HCT116 (cell line): ENCODE measurements at regions not wholly inside any gene's neighbourhood (a gene's known extent, or its start where the extent isn't known, plus 50 kb on each side); places are given as distances from the start of the nearest gene placed in this dataset.

Experiments used
- CEBPB ChIP-seq: IDR thresholded peaks from 2 replicates; pipeline ENCODE4 v1.6.1; 2012; ENCODE audit warnings: low read depth
- CTCF ChIP-seq, 3 experiments: fragments of 200-600 bp in 1 of 3; sonication (generic) in 1 of 3; IDR thresholded peaks in 2 of 3; conservative IDR thresholded peaks in 1 of 3; 2 replicates each; pipeline ENCODE4 v1.5.1; 2012 to 2017; ENCODE audit warnings: low read depth in 2 of 3, low read length in 2 of 3, antibody characterized with exemption in 1 of 3, borderline replicate concordance in 1 of 3, control low read depth in 1 of 3, mild to moderate bottlenecking in 1 of 3, mixed read lengths in 1 of 3, mixed run types in 1 of 3, moderate library complexity in 1 of 3; ENCODE audit not compliant: insufficient read depth in 1 of 3
- EGR1 ChIP-seq: IDR thresholded peaks from 2 replicates; pipeline ENCODE4 v1.6.1; 2012; ENCODE audit warnings: low read depth
- ELF1 ChIP-seq: IDR thresholded peaks from 2 replicates; pipeline ENCODE4 v1.6.1; 2012; ENCODE audit warnings: low read depth, borderline replicate concordance
- EZH2 ChIP-seq: fragments of 200-600 bp; sonication (generic); IDR thresholded peaks from 2 replicates; pipeline ENCODE4 v1.6.1; 2017; ENCODE audit warnings: antibody characterized with exemption, mixed run types
- JUND ChIP-seq: IDR thresholded peaks from 2 replicates; pipeline ENCODE4 v1.6.1; 2012
- POLR2A ChIP-seq: IDR thresholded peaks from 2 replicates; pipeline ENCODE4 v1.7.0; 2011; ENCODE audit warnings: borderline replicate concordance; ENCODE audit not compliant: insufficient read depth, insufficient read length; ENCODE audit errors: extremely low read depth
- POLR2AphosphoS5 ChIP-seq: IDR thresholded peaks from 2 replicates; pipeline ENCODE4 v1.6.1; 2011; ENCODE audit warnings: mild to moderate bottlenecking, low read depth, low read length, moderate library complexity
- ZFX ChIP-seq: fragments of 450-650 bp; IDR thresholded peaks from 2 replicates; pipeline ENCODE4 v1.6.1; 2017
- TF ChIP-seq, protein P1 (sequence below): IDR thresholded peaks from 2 replicates; pipeline ENCODE4 v1.6.1; 2012; ENCODE audit warnings: low read depth

- TF ChIP-seq CTCF (IDR thresholded peaks at IDR 0.05 in 2 of 3, conservative IDR thresholded peaks at IDR 0.05 in 1 of 3; ENCODE audit: borderline replicate concordance in 1 of 3, insufficient read depth in 1 of 3, low read depth in 2 of 3, low read length in 2 of 3) (no peak), POLR2AphosphoS5 (no peak), JUND (no peak), EZH2 (no peak), CEBPB (no peak), ZFX (no peak), EGR1 (no peak), ELF1 (no peak), POLR2A (no peak)
- TF ChIP-seq, protein P1, sequence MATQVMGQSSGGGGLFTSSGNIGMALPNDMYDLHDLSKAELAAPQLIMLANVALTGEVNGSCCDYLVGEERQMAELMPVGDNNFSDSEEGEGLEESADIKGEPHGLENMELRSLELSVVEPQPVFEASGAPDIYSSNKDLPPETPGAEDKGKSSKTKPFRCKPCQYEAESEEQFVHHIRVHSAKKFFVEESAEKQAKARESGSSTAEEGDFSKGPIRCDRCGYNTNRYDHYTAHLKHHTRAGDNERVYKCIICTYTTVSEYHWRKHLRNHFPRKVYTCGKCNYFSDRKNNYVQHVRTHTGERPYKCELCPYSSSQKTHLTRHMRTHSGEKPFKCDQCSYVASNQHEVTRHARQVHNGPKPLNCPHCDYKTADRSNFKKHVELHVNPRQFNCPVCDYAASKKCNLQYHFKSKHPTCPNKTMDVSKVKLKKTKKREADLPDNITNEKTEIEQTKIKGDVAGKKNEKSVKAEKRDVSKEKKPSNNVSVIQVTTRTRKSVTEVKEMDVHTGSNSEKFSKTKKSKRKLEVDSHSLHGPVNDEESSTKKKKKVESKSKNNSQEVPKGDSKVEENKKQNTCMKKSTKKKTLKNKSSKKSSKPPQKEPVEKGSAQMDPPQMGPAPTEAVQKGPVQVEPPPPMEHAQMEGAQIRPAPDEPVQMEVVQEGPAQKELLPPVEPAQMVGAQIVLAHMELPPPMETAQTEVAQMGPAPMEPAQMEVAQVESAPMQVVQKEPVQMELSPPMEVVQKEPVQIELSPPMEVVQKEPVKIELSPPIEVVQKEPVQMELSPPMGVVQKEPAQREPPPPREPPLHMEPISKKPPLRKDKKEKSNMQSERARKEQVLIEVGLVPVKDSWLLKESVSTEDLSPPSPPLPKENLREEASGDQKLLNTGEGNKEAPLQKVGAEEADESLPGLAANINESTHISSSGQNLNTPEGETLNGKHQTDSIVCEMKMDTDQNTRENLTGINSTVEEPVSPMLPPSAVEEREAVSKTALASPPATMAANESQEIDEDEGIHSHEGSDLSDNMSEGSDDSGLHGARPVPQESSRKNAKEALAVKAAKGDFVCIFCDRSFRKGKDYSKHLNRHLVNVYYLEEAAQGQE: no peak
Observed at GRCh38 chr2:31666878-31667277, 86.1 kb upstream of the SRD5A2 start.
